ENCODE measurements at regions not wholly inside any gene's neighbourhood (a gene's known extent, or its start where the extent isn't known, plus 50 kb on each side); places are given as distances from the start of the nearest gene placed in this dataset.

DNA sequence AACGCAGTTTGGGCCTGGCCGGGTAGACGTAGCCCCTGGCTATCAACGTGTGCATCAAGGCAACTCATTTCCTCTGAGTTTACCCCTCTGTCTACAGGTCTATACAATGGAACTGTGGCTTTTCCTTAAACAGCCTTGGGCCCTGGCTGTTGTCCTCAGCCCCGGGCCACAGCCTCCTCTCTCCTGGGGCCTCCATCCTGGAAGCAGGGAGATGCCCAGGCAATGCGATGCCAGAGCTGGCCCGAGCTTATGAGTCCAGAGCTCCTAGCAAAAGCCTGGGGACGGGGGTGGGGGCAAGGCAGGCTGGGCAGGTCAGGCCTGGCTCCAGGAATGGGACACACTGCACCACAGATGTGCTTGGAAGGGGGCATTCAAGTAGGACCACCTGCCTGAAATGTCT, 89.6 kb upstream of the SMNDC1 start:
- TF ChIP-seq, protein P1, sequence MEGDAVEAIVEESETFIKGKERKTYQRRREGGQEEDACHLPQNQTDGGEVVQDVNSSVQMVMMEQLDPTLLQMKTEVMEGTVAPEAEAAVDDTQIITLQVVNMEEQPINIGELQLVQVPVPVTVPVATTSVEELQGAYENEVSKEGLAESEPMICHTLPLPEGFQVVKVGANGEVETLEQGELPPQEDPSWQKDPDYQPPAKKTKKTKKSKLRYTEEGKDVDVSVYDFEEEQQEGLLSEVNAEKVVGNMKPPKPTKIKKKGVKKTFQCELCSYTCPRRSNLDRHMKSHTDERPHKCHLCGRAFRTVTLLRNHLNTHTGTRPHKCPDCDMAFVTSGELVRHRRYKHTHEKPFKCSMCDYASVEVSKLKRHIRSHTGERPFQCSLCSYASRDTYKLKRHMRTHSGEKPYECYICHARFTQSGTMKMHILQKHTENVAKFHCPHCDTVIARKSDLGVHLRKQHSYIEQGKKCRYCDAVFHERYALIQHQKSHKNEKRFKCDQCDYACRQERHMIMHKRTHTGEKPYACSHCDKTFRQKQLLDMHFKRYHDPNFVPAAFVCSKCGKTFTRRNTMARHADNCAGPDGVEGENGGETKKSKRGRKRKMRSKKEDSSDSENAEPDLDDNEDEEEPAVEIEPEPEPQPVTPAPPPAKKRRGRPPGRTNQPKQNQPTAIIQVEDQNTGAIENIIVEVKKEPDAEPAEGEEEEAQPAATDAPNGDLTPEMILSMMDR (optimal IDR thresholded peaks at IDR 0.05 in 1 of 3, IDR thresholded peaks at IDR 0.05 in 1 of 3, conservative IDR thresholded peaks at IDR 0.05 in 1 of 3; ENCODE audit: extremely low read depth in 1 of 3, insufficient read depth in 2 of 3, low read length in 3 of 3), result no peak
- no peak for TF ChIP-seq EZH2 (IDR thresholded peaks at IDR 0.05; ENCODE audit: low read length)

Data from keratinocyte (primary cell).